ENCODE measurements at regions not wholly inside any gene's neighbourhood (a gene's known extent, or its start where the extent isn't known, plus 50 kb on each side); places are given as distances from the start of the nearest gene placed in this dataset.

- H3K4me3 ChIP-seq (ENCODE audit: low read length) = no peak overlapping the region
- DNase-seq (ENCODE audit: low read depth) = peak; percentile 16
- no peak for TF ChIP-seq CTCF (conservative IDR thresholded peaks at IDR 0.05; ENCODE audit: low read length)
These were observed 64.7 kb upstream of the RPL34 start for GRCh38 chr4:108555701-108556100.

- DNase-seq (ENCODE audit: low read depth) = no peak
- H3K4me3 ChIP-seq (ENCODE audit: low read length) = no peak overlapping the region
- no peak for TF ChIP-seq CTCF (conservative IDR thresholded peaks at IDR 0.05; ENCODE audit: low read length)
These were observed 72.7 kb upstream of the RPL34 start for GRCh38 chr4:108547682-108548081.

- TF ChIP-seq CTCF (conservative IDR thresholded peaks at IDR 0.05; ENCODE audit: low read length) = no peak
- H3K4me3 ChIP-seq (ENCODE audit: low read length) = no peak overlapping the region
- DNase-seq (ENCODE audit: low read depth) = no peak
These were observed 73.6 kb upstream of the RPL34 start for GRCh38 chr4:108546728-108547127.

GRCh38 chr4:108544481-108544880 is 75.9 kb upstream of the RPL34 start:
- H3K4me3 ChIP-seq (ENCODE audit: low read length) = no peak overlapping the region
- TF ChIP-seq CTCF (conservative IDR thresholded peaks at IDR 0.05; ENCODE audit: low read length) = no peak
- DNase-seq (ENCODE audit: low read depth) = peak; percentile 41

- H3K4me3 ChIP-seq (ENCODE audit: low read length) = no peak overlapping the region
- DNase-seq (ENCODE audit: low read depth) = no peak
- no peak for TF ChIP-seq CTCF (conservative IDR thresholded peaks at IDR 0.05; ENCODE audit: low read length)
These were observed 76.9 kb upstream of the RPL34 start for GRCh38 chr4:108543359-108543968.

- no peak for TF ChIP-seq CTCF (conservative IDR thresholded peaks at IDR 0.05; ENCODE audit: low read length)
- no peak for DNase-seq (ENCODE audit: low read depth)
- no peak overlapping the region for H3K4me3 ChIP-seq (ENCODE audit: low read length)
These were observed 79.8 kb upstream of the RPL34 start for GRCh38 chr4:108540536-108540935.

- no peak for TF ChIP-seq CTCF (conservative IDR thresholded peaks at IDR 0.05; ENCODE audit: low read length)
- DNase-seq (ENCODE audit: low read depth) = no peak
- H3K4me3 ChIP-seq (ENCODE audit: low read length) = no peak overlapping the region
These were observed 83.8 kb upstream of the RPL34 start for GRCh38 chr4:108536577-108536976.

All from AG10803 (cell line).